ENCODE measurements at regions not wholly inside any gene's neighbourhood (a gene's known extent, or its start where the extent isn't known, plus 50 kb on each side); places are given as distances from the start of the nearest gene placed in this dataset.

DNA sequence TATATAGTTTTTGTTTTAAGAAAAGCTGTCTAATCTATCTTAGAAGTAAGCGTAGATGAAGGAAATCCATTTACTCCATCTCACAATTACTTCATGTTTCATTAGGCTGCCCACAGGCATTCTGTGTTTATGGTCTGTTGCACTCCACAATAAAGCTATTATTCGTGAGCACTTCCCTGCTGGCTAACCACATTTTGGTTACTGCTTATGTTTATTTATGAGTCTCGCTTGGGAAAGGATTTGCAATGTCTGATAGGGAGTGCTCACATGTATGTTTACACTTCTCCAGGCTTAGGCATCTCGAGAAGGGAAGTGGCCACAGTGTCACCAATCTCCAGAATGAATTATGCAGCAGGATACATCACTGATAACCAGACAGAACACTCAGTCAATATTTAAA lies 190.9 kb downstream of the VCY1B start:
- Histone ChIP-seq H3K18ac (ENCODE audit: extremely low read depth, low read length) (no peak overlapping the region), H3K4ac (replicated peaks; ENCODE audit: insufficient read length, low read depth, low read length) (no peak overlapping the region), H3K23me2 (ENCODE audit: low read depth, low read length) (no peaks in the 10 kb centered on the region), H3K56ac (replicated peaks; ENCODE audit: insufficient read length, low read depth, low read length) (no peak overlapping the region), H3K9ac (replicated peaks in 1 of 4; ENCODE audit: extremely low read depth in 1 of 4, low read depth in 3 of 4, low read length in 3 of 4) (no peak overlapping the region), H3K27ac (ENCODE audit: low read depth, low read length) (no peak overlapping the region), H3K36me3 (ENCODE audit: control insufficient read depth in 2 of 4, insufficient read depth in 4 of 4, low read length in 3 of 4) (no peaks in the 10 kb centered on the region), H3K23ac (ENCODE audit: insufficient read length) (no peak overlapping the region), H3K9me3 (ENCODE audit: insufficient read depth in 2 of 2, low read depth in 1 of 2, low read length in 1 of 2) (no peaks in the 10 kb centered on the region), H2BK20ac (ENCODE audit: low read length) (no peak overlapping the region), H4K8ac (ENCODE audit: extremely low read depth, insufficient read depth, low read length) (no peak overlapping the region), H3K4me1 (replicated peaks in 1 of 4; ENCODE audit: control insufficient read depth in 3 of 4, insufficient read depth in 4 of 4, low read length in 3 of 4) (no peaks in the 10 kb centered on the region), H3K4me3 (ENCODE audit: extremely low read depth in 1 of 4, insufficient read depth in 2 of 4, low read depth in 3 of 4, low read length in 4 of 4) (no peak overlapping the region), H3K4me2 (ENCODE audit: insufficient read depth in 1 of 2, low read depth in 2 of 2, low read length in 2 of 2) (no peak overlapping the region), H4K20me1 (replicated peaks in 1 of 2; ENCODE audit: control insufficient read depth in 1 of 2, insufficient read depth in 2 of 2, low read length in 2 of 2) (no peaks in the 10 kb centered on the region), H3K14ac (ENCODE audit: insufficient read length) (no peak overlapping the region), H3K27me3 (replicated peaks in 1 of 4; ENCODE audit: control insufficient read depth in 3 of 4, extremely low read depth in 1 of 4, insufficient read depth in 3 of 4, low read length in 3 of 4) (no peaks in the 10 kb centered on the region), H3K79me1 (ENCODE audit: low read depth, low read length) (no peaks in the 10 kb centered on the region), H4K5ac (ENCODE audit: insufficient read length, low read depth, low read length) (no peak overlapping the region), H2AFZ (ENCODE audit: low read length) (no peak overlapping the region), H2BK12ac (ENCODE audit: low read depth, low read length) (no peak overlapping the region), H4K91ac (replicated peaks; ENCODE audit: insufficient read length, low read length) (no peak overlapping the region), H2BK15ac (ENCODE audit: low read length) (no peak overlapping the region), H2BK120ac (replicated peaks; ENCODE audit: low read depth, low read length) (no peak overlapping the region), H2AK5ac (ENCODE audit: low read depth, low read length) (no peak overlapping the region), H3K79me2 (ENCODE audit: control insufficient read depth in 1 of 2, insufficient read depth in 2 of 2, low read length in 2 of 2) (no peaks in the 10 kb centered on the region), H2BK5ac (ENCODE audit: low read depth, low read length) (no peak overlapping the region)
- no peak for DNase-seq (ENCODE audit: low read depth in 1 of 2, low spot score in 2 of 2)
- no peak for FAIRE-seq
- 88% methylated on average over 4 of the region's 4 CpGs; no CpG with 5 or more reads in 1 of the 2 experiments for WGBS, 2 experiments (ENCODE audit: extremely low coverage in 1 of 2, insufficient coverage in 1 of 2, insufficient read length in 1 of 2, insufficient replicate concordance in 2 of 2, low coverage in 1 of 2, low lambda C conversion rate in 2 of 2, missing lambda C conversion rate in 1 of 2)
- ChIA-PET CTCF (ENCODE audit: partially characterized antibody) (no interaction called here), POLR2A (ENCODE audit: partially characterized antibody) (no interaction called here)
- TF ChIP-seq RNF2 (IDR thresholded peaks at IDR 0.05; ENCODE audit: borderline replicate concordance, low read depth, low read length, missing control alignments, poor library complexity, severe bottlenecking) (no peak), TBP (IDR thresholded peaks at IDR 0.05; ENCODE audit: low read depth, low read length) (no peak), CREB1 (IDR thresholded peaks at IDR 0.05) (no peak), HDAC6 (IDR thresholded peaks at IDR 0.05; ENCODE audit: low read depth, low read length) (no peak), POU5F1 (IDR thresholded peaks at IDR 0.05; ENCODE audit: low read depth, low read length) (no peak), SIN3A (conservative IDR thresholded peaks at IDR 0.05 in 1 of 2, IDR thresholded peaks at IDR 0.05 in 1 of 2; ENCODE audit: low read depth in 1 of 2, low read length in 2 of 2) (no peak), KDM1A (IDR thresholded peaks at IDR 0.05; ENCODE audit: borderline replicate concordance, low read length) (no peak), CEBPB (IDR thresholded peaks at IDR 0.05; ENCODE audit: low read depth, low read length) (no peak), KDM5A (IDR thresholded peaks at IDR 0.05; ENCODE audit: low read length) (no peak), RAD21 (IDR thresholded peaks at IDR 0.05 in 1 of 2, conservative IDR thresholded peaks at IDR 0.05 in 1 of 2; ENCODE audit: low read depth in 2 of 2, low read length in 2 of 2) (no peak), BRCA1 (IDR thresholded peaks at IDR 0.05; ENCODE audit: low read depth, low read length) (no peak), SP2 (IDR thresholded peaks at IDR 0.05; ENCODE audit: low read length) (no peak), BCL11A (IDR thresholded peaks at IDR 0.05; ENCODE audit: low read depth in 2 of 2, low read length in 2 of 2) (no peak)
- TF ChIP-seq, protein P1, sequence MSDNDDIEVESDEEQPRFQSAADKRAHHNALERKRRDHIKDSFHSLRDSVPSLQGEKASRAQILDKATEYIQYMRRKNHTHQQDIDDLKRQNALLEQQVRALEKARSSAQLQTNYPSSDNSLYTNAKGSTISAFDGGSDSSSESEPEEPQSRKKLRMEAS (IDR thresholded peaks at IDR 0.05): no peak
- TF ChIP-seq, protein P2, sequence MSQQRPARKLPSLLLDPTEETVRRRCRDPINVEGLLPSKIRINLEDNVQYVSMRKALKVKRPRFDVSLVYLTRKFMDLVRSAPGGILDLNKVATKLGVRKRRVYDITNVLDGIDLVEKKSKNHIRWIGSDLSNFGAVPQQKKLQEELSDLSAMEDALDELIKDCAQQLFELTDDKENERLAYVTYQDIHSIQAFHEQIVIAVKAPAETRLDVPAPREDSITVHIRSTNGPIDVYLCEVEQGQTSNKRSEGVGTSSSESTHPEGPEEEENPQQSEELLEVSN (IDR thresholded peaks at IDR 0.05): no peak
